ENCODE measurements at regions not wholly inside any gene's neighbourhood (a gene's known extent, or its start where the extent isn't known, plus 50 kb on each side); places are given as distances from the start of the nearest gene placed in this dataset.

GRCh38 chr15:70376031-70376928 lies 278.6 kb upstream of the TLE3 start:
- TF ChIP-seq POLR2A (IDR thresholded peaks at IDR 0.05) (no peak), EP300 (IDR thresholded peaks at IDR 0.05) (no peak)
- TF ChIP-seq, protein P1, sequence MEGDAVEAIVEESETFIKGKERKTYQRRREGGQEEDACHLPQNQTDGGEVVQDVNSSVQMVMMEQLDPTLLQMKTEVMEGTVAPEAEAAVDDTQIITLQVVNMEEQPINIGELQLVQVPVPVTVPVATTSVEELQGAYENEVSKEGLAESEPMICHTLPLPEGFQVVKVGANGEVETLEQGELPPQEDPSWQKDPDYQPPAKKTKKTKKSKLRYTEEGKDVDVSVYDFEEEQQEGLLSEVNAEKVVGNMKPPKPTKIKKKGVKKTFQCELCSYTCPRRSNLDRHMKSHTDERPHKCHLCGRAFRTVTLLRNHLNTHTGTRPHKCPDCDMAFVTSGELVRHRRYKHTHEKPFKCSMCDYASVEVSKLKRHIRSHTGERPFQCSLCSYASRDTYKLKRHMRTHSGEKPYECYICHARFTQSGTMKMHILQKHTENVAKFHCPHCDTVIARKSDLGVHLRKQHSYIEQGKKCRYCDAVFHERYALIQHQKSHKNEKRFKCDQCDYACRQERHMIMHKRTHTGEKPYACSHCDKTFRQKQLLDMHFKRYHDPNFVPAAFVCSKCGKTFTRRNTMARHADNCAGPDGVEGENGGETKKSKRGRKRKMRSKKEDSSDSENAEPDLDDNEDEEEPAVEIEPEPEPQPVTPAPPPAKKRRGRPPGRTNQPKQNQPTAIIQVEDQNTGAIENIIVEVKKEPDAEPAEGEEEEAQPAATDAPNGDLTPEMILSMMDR (IDR thresholded peaks at IDR 0.05): no peak

Measured in stomach (tissue), 4 donors.